ENCODE measurements at regions not wholly inside any gene's neighbourhood (a gene's known extent, or its start where the extent isn't known, plus 50 kb on each side); places are given as distances from the start of the nearest gene placed in this dataset.

- H3K4me2 ChIP-seq (ENCODE audit: insufficient read depth, low read length) = no peak overlapping the region
- H3K36me3 ChIP-seq (ENCODE audit: insufficient read depth, low read length) = no peaks in the 10 kb centered on the region
- no peaks in the 10 kb centered on the region for H3K27me3 ChIP-seq (ENCODE audit: insufficient read depth, low read length)
- H2AFZ ChIP-seq (ENCODE audit: low read length) = no peak overlapping the region
- H3K79me2 ChIP-seq (ENCODE audit: insufficient read depth, low read length) = no peaks in the 10 kb centered on the region
- TF ChIP-seq CTCF (IDR thresholded peaks at IDR 0.05; ENCODE audit: extremely low read depth, low read depth, low read length) = no peak
- no peak for DNase-seq (ENCODE audit: insufficient read length, low spot score, missing footprints)
- H3K4me1 ChIP-seq (ENCODE audit: insufficient read depth, low read length) = no peaks in the 10 kb centered on the region
- no peaks in the 10 kb centered on the region for H4K20me1 ChIP-seq (ENCODE audit: insufficient read depth, low read length)
- no peaks in the 10 kb centered on the region for H3K9me3 ChIP-seq (ENCODE audit: low read depth, low read length)
- H3K4me3 ChIP-seq (ENCODE audit: insufficient read depth, low read length) = no peak overlapping the region
- H3K27ac ChIP-seq (ENCODE audit: low read depth, low read length) = no peak overlapping the region
Observed at GRCh38 chr7:153401795-153402720, 642.5 kb downstream of the ACTR3B start.

- TF ChIP-seq CTCF (IDR thresholded peaks at IDR 0.05; ENCODE audit: extremely low read depth, low read depth, low read length) = no peak
- Histone ChIP-seq H3K9me3 (ENCODE audit: low read depth, low read length) (no peaks in the 10 kb centered on the region), H3K36me3 (ENCODE audit: insufficient read depth, low read length) (no peaks in the 10 kb centered on the region), H3K4me1 (ENCODE audit: insufficient read depth, low read length) (no peaks in the 10 kb centered on the region), H3K4me2 (ENCODE audit: insufficient read depth, low read length) (no peak overlapping the region), H3K27ac (ENCODE audit: low read depth, low read length) (no peak overlapping the region), H4K20me1 (ENCODE audit: insufficient read depth, low read length) (no peaks in the 10 kb centered on the region), H3K4me3 (ENCODE audit: insufficient read depth, low read length) (no peak overlapping the region), H3K27me3 (ENCODE audit: insufficient read depth, low read length) (no peaks in the 10 kb centered on the region), H3K79me2 (ENCODE audit: insufficient read depth, low read length) (no peaks in the 10 kb centered on the region), H2AFZ (ENCODE audit: low read length) (no peak overlapping the region)
- DNase-seq (ENCODE audit: insufficient read length, low spot score, missing footprints) = no peak
Observed at GRCh38 chr7:153402721-153403541, 643.4 kb downstream of the ACTR3B start.

- H3K36me3 ChIP-seq (ENCODE audit: insufficient read depth, low read length) = no peaks in the 10 kb centered on the region
- no peak overlapping the region for H3K4me3 ChIP-seq (ENCODE audit: insufficient read depth, low read length)
- H4K20me1 ChIP-seq (ENCODE audit: insufficient read depth, low read length) = no peaks in the 10 kb centered on the region
- H3K4me1 ChIP-seq (ENCODE audit: insufficient read depth, low read length) = no peaks in the 10 kb centered on the region
- TF ChIP-seq CTCF (IDR thresholded peaks at IDR 0.05; ENCODE audit: extremely low read depth, low read depth, low read length) = no peak
- no peak overlapping the region for H3K27ac ChIP-seq (ENCODE audit: low read depth, low read length)
- no peak overlapping the region for H3K4me2 ChIP-seq (ENCODE audit: insufficient read depth, low read length)
- no peaks in the 10 kb centered on the region for H3K79me2 ChIP-seq (ENCODE audit: insufficient read depth, low read length)
- H3K9me3 ChIP-seq (ENCODE audit: low read depth, low read length) = no peaks in the 10 kb centered on the region
- H2AFZ ChIP-seq (ENCODE audit: low read length) = no peak overlapping the region
- no peak for DNase-seq (ENCODE audit: insufficient read length, low spot score, missing footprints)
- no peaks in the 10 kb centered on the region for H3K27me3 ChIP-seq (ENCODE audit: insufficient read depth, low read length)
Observed at GRCh38 chr7:153404124-153404523, 644.6 kb downstream of the ACTR3B start.

- no peak overlapping the region for H3K4me3 ChIP-seq (ENCODE audit: insufficient read depth, low read length)
- no peaks in the 10 kb centered on the region for H3K27me3 ChIP-seq (ENCODE audit: insufficient read depth, low read length)
- H3K79me2 ChIP-seq (ENCODE audit: insufficient read depth, low read length) = no peaks in the 10 kb centered on the region
- no peaks in the 10 kb centered on the region for H3K4me1 ChIP-seq (ENCODE audit: insufficient read depth, low read length)
- no peak for TF ChIP-seq CTCF (IDR thresholded peaks at IDR 0.05; ENCODE audit: extremely low read depth, low read depth, low read length)
- DNase-seq (ENCODE audit: insufficient read length, low spot score, missing footprints) = no peak
- no peaks in the 10 kb centered on the region for H3K36me3 ChIP-seq (ENCODE audit: insufficient read depth, low read length)
- H3K4me2 ChIP-seq (ENCODE audit: insufficient read depth, low read length) = no peak overlapping the region
- H3K9me3 ChIP-seq (ENCODE audit: low read depth, low read length) = no peaks in the 10 kb centered on the region
- no peak overlapping the region for H3K27ac ChIP-seq (ENCODE audit: low read depth, low read length)
- H4K20me1 ChIP-seq (ENCODE audit: insufficient read depth, low read length) = no peaks in the 10 kb centered on the region
- H2AFZ ChIP-seq (ENCODE audit: low read length) = no peak overlapping the region
Observed at GRCh38 chr7:153404781-153405279, 645.3 kb downstream of the ACTR3B start.

All from osteoblast (primary cell).